DOHH2 (cell line): ENCODE measurements at regions not wholly inside any gene's neighbourhood (a gene's known extent, or its start where the extent isn't known, plus 50 kb on each side); places are given as distances from the start of the nearest gene placed in this dataset.

ENCODE experiments used
- H3F3A ChIP-seq: fragments of 200-600 bp; sonication (generic), shearing (Covaris generic); 2 replicates; pipeline ENCODE4 v1.6.0; 2016; ENCODE audit warnings: antibody characterized with exemption, mild to moderate bottlenecking; ENCODE audit not compliant: control insufficient read depth, insufficient read depth
- H3K27ac ChIP-seq: fragments of 200-600 bp; sonication (generic); 2 replicates; pipeline ENCODE4 v1.5.1; 2014; ENCODE audit warnings: low read depth, mild to moderate bottlenecking, low read length, moderate library complexity
- H3K27me3 ChIP-seq: fragments of 200-600 bp; sonication (generic); 2 replicates; pipeline ENCODE4 v1.6.1; 2014; ENCODE audit warnings: mild to moderate bottlenecking, low read length, mixed read lengths; ENCODE audit not compliant: control insufficient read depth
- H3K36me3 ChIP-seq: fragments of 200-600 bp; sonication (generic); 2 replicates; pipeline ENCODE4 v1.6.1; 2014; ENCODE audit warnings: mild to moderate bottlenecking, low read length, moderate library complexity, mixed read lengths; ENCODE audit not compliant: control insufficient read depth
- H3K4me1 ChIP-seq: fragments of 200-600 bp; sonication (generic); 2 replicates; pipeline ENCODE4 v1.6.1; 2014; ENCODE audit warnings: mild to moderate bottlenecking, low read length, mixed read lengths; ENCODE audit not compliant: control insufficient read depth
- H3K4me2 ChIP-seq: fragments of 200-600 bp; sonication (generic); 2 replicates; pipeline ENCODE4 v1.6.0; 2014; ENCODE audit warnings: mild to moderate bottlenecking, low read length, moderate library complexity
- H3K4me3 ChIP-seq: fragments of 200-600 bp; sonication (generic); 2 replicates; pipeline ENCODE4 v1.5.1; 2014; ENCODE audit warnings: mild to moderate bottlenecking, low read length, mixed read lengths
- H3K79me2 ChIP-seq: fragments of 200-600 bp; sonication (generic); 2 replicates; pipeline ENCODE4 v1.6.1; 2014; ENCODE audit warnings: mild to moderate bottlenecking, low read length, mixed read lengths; ENCODE audit not compliant: control insufficient read depth
- H3K9me2 ChIP-seq: fragments of 200-600 bp; sonication (generic); replicated peaks from 2 replicates; pipeline ENCODE4 v1.6.1; 2014; ENCODE audit warnings: mild to moderate bottlenecking, low read length, mixed read lengths; ENCODE audit not compliant: control insufficient read depth
- H3K9me3 ChIP-seq: fragments of 200-600 bp; sonication (generic); 2 replicates; pipeline ENCODE4 v1.6.1; 2014; ENCODE audit warnings: antibody characterized with exemption, low read length, mixed read lengths; ENCODE audit not compliant: control insufficient read depth, insufficient read depth
- H4K20me1 ChIP-seq: fragments of 200-600 bp; sonication (generic); 2 replicates; pipeline ENCODE4 v1.6.0; 2014; ENCODE audit warnings: low read depth, mild to moderate bottlenecking, antibody characterized with exemption, low read length, moderate library complexity; ENCODE audit not compliant: control insufficient read depth, insufficient read depth
- CTCF ChIP-seq: fragments of 200-600 bp; sonication (generic); IDR thresholded peaks from one replicate; pipeline ENCODE4 v1.5.1; 2014; ENCODE audit warnings: antibody characterized with exemption, mild to moderate bottlenecking, low read depth, low read length; ENCODE audit not compliant: poor library complexity, severe bottlenecking
- EZH2phosphoT487 ChIP-seq: fragments of 200-600 bp; sonication (generic); IDR thresholded peaks from 2 replicates; pipeline ENCODE4 v1.6.1; 2017; ENCODE audit warnings: borderline replicate concordance, mild to moderate bottlenecking, antibody characterized with exemption, low read length, moderate library complexity, mixed read lengths

GRCh38 chr15:61777689-61778088, 282.6 kb downstream of the VPS13C start:
- H3K79me2 ChIP-seq = no peaks in the 10 kb centered on the region
- H3K27me3 ChIP-seq = peaks cover 3% of the 10 kb centered on the region; the same call in 1 of the 2 replicates
- no peaks in the 10 kb centered on the region for H3K9me3 ChIP-seq
- no peaks in the 10 kb centered on the region for H3K36me3 ChIP-seq
- H3K4me2 ChIP-seq = no peak overlapping the region
- no peaks in the 10 kb centered on the region for H3F3A ChIP-seq
- no peak overlapping the region for H3K27ac ChIP-seq
- H4K20me1 ChIP-seq = no peaks in the 10 kb centered on the region
- no peaks in the 10 kb centered on the region for H3K4me1 ChIP-seq
- no peak for TF ChIP-seq CTCF
- TF ChIP-seq EZH2phosphoT487 = no peak
- no peaks in the 10 kb centered on the region for H3K9me2 ChIP-seq
- H3K4me3 ChIP-seq = no peak overlapping the region

- no peak overlapping the region for H3K27ac ChIP-seq
- no peaks in the 10 kb centered on the region for H3K27me3 ChIP-seq
- H3K79me2 ChIP-seq = no peaks in the 10 kb centered on the region
- H3F3A ChIP-seq = no peaks in the 10 kb centered on the region
- no peaks in the 10 kb centered on the region for H3K9me2 ChIP-seq
- H3K4me3 ChIP-seq = no peak overlapping the region
- H3K4me2 ChIP-seq = no peak overlapping the region
- H3K4me1 ChIP-seq = no peaks in the 10 kb centered on the region
- H4K20me1 ChIP-seq = no peaks in the 10 kb centered on the region
- TF ChIP-seq EZH2phosphoT487 (no peak), CTCF (no peak)
- H3K36me3 ChIP-seq = no peaks in the 10 kb centered on the region
- no peaks in the 10 kb centered on the region for H3K9me3 ChIP-seq
Observed at GRCh38 chr15:61769557-61769956, 290.7 kb downstream of the VPS13C start.

- Histone ChIP-seq H3K4me2 (no peak overlapping the region), H3K27ac (no peak overlapping the region), H3K4me1 (no peaks in the 10 kb centered on the region), H3K36me3 (no peaks in the 10 kb centered on the region), H3F3A (no peaks in the 10 kb centered on the region), H3K9me3 (no peaks in the 10 kb centered on the region), H3K4me3 (no peak overlapping the region), H3K27me3 (no peaks in the 10 kb centered on the region), H3K79me2 (no peaks in the 10 kb centered on the region), H3K9me2 (no peaks in the 10 kb centered on the region), H4K20me1 (no peaks in the 10 kb centered on the region)
- TF ChIP-seq EZH2phosphoT487 (no peak), CTCF (no peak)
Observed at GRCh38 chr15:61768131-61768530, 292.1 kb downstream of the VPS13C start.

GRCh38 chr15:61764981-61765380, 295.3 kb downstream of the VPS13C start:
- Histone ChIP-seq H3K9me2 (no peaks in the 10 kb centered on the region), H3K9me3 (no peaks in the 10 kb centered on the region), H3K27ac (no peak overlapping the region), H4K20me1 (no peaks in the 10 kb centered on the region), H3K4me2 (no peak overlapping the region), H3K36me3 (no peaks in the 10 kb centered on the region), H3K4me3 (no peak overlapping the region), H3K79me2 (no peaks in the 10 kb centered on the region), H3F3A (no peaks in the 10 kb centered on the region), H3K4me1 (no peaks in the 10 kb centered on the region), H3K27me3 (no peaks in the 10 kb centered on the region)
- no peak for TF ChIP-seq EZH2phosphoT487
- no peak for TF ChIP-seq CTCF
